Astrocyte of the spinal cord (primary cell): ENCODE measurements at regions not wholly inside any gene's neighbourhood (a gene's known extent, or its start where the extent isn't known, plus 50 kb on each side); places are given as distances from the start of the nearest gene placed in this dataset.
A peak's percentile ranks its signal among the peaks of the same experiment; 100 is the strongest.

Source experiments
- DNase-seq: peaks from one replicate; pipeline ENCODE4 v3.0.0; 2011; ENCODE audit warnings: low read depth, low spot score
- H3K4me3 ChIP-seq: 2 replicates; pipeline ENCODE4 v1.5.1; 2011; ENCODE audit warnings: low read depth, mild to moderate bottlenecking, low read length, moderate library complexity
- in situ Hi-C: cut with HindIII; loops from 2 replicates; pipeline ENCODE4 v1.10.0; 2017; ENCODE audit warnings: low sequenced_read_pairs
- TF ChIP-seq, protein P1 (sequence below): IDR thresholded peaks from 2 replicates; pipeline ENCODE4 v1.5.1; 2012; ENCODE audit warnings: low read depth, mild to moderate bottlenecking, low read length, inconsistent platforms

- TF ChIP-seq, protein P1, sequence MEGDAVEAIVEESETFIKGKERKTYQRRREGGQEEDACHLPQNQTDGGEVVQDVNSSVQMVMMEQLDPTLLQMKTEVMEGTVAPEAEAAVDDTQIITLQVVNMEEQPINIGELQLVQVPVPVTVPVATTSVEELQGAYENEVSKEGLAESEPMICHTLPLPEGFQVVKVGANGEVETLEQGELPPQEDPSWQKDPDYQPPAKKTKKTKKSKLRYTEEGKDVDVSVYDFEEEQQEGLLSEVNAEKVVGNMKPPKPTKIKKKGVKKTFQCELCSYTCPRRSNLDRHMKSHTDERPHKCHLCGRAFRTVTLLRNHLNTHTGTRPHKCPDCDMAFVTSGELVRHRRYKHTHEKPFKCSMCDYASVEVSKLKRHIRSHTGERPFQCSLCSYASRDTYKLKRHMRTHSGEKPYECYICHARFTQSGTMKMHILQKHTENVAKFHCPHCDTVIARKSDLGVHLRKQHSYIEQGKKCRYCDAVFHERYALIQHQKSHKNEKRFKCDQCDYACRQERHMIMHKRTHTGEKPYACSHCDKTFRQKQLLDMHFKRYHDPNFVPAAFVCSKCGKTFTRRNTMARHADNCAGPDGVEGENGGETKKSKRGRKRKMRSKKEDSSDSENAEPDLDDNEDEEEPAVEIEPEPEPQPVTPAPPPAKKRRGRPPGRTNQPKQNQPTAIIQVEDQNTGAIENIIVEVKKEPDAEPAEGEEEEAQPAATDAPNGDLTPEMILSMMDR = no peak
- no peak for DNase-seq
- in situ Hi-C loops = no loop called here
- H3K4me3 ChIP-seq = no peak overlapping the region
Measured at GRCh38 chr6:71488186-71488585, 199.6 kb downstream of the OGFRL1 start.

DNA sequence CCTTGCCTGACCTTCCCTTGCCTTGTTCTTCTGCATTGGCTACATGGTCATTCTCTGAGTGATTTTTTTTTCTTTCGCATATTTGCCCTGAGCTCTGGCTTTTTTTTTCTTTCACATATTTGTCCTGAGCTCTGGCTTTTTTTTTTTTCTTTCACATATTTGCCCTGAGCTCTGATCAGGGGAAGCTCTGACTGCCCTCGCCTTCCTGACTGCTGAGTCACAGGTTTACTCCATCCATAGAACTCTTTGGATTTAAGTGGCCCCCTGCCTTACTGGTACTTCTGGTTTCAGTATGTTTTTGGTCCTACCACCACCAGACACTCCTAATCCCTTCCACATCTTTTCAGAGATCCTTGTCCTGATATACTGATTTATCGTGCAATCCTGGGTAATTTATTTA lies 201.1 kb downstream of the OGFRL1 start:
- peak; percentile 88 for DNase-seq
- in situ Hi-C loops = no loop called here
- TF ChIP-seq, protein P1 = no peak
- H3K4me3 ChIP-seq = no peak overlapping the region

DNA sequence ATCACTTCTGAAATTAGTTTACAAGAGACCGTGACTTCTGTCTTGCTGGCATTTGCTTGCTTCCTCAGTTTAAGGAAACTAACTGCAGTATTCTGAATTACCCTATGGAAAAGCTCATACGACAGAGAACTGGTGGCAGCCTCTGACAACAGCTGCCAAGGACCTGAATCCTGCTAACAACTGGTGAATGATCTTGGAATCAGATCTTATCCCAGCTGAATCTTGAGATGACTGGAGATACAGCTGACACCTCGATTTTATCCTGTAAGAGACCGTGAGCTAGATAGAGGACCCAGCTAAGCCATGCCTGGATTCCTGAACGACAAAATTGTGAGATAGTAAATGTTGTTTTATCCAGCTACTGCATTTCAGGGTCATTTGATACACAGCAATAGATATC lies 202.3 kb downstream of the OGFRL1 start:
- no peak overlapping the region for H3K4me3 ChIP-seq
- TF ChIP-seq, protein P1 = no peak
- DNase-seq = no peak
- in situ Hi-C loops = no loop called here

- H3K4me3 ChIP-seq = no peak overlapping the region
- in situ Hi-C loops = no loop called here
- DNase-seq = no peak
- TF ChIP-seq, protein P1 = no peak
Measured at GRCh38 chr6:71491844-71492243, 203.2 kb downstream of the OGFRL1 start.

GRCh38 chr6:71492668-71493067 lies 204.1 kb downstream of the OGFRL1 start:
- DNase-seq = no peak
- in situ Hi-C loops = no loop called here
- TF ChIP-seq, protein P1 = no peak
- no peak overlapping the region for H3K4me3 ChIP-seq

DNA sequence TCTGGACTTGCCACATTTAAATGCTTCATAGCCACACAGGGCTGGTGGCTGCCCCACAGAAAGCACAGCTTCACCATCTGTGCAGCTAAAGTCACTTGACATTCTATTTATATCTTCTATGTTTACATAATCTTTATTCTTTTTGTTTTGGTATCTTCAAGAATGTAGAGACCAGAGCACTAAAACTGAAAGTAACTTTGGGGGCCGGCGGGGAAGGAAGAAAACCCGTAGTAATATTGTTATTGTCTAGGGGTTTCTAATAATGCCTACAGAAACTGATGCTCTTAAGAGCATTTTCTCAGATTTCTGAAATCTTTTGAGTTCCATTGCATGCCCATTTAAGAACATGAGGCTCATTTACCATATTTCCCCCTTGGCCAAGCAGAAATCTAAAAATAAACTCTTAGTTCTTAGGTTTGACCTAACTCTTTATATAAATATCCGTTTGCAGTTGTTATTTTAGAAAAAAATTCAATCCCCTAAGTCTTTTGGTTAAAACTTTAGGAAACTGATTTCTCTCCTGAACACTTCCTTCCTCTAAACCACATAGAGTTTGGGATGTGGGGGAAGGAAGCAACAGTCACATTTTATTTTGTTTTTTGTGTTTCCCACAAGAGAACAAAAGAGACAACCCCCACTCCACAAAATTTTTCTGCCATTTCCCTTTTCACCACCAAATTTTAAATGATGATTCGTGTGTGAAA lies 207.6 kb downstream of the OGFRL1 start:
- H3K4me3 ChIP-seq = peak overlapping the region; percentile 8
- TF ChIP-seq, protein P1 = no peak
- in situ Hi-C loops = no loop called here
- DNase-seq = peak; percentile 48
